ENCODE measurements at regions not wholly inside any gene's neighbourhood (a gene's known extent, or its start where the extent isn't known, plus 50 kb on each side); places are given as distances from the start of the nearest gene placed in this dataset.

DNA sequence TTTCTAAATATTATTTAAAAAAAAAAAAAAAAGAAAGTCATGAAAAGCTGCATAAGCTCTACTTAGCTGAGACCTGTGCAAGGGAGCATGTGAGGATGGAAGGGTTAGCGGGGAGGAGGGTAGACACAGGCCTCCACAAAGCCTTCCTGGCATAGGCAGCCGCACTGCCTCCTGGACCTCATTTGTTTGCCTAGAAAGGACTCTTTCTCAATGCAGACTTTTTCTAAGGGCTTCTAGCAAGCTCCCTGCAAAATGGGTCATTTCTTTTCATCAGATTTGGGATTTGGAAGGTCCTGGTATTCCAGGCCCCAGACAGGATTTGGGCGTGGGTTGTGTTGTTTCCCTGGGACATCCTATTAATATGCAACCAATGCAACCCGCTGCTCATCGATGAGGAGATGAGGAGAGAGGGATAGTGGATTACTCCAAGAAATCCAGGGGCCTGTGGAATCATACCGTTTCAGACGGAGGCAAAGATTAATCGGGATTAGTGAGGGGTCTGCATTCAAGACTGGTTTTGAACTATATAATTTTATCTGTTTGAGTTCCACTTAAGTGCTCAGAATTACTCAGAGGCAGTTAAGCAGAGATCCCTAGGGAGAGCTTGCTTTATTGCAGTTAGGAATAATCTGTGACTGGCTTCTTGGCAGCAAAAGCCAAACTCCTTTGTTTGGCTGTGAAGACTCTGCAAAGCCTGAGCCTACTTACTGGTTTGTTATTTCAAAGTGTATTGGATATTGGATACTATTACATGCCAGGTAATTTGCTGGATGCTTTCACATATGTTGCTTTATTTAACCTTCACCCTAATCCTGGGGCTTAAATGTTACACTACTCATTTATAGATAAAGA is 106.9 kb upstream of the NAV2 start:
- TF ChIP-seq RAD21 (IDR thresholded peaks at IDR 0.05; ENCODE audit: low read depth) (no peak), FOXM1 (IDR thresholded peaks at IDR 0.05; ENCODE audit: borderline replicate concordance, low read depth) (no peak), TAF1 (IDR thresholded peaks at IDR 0.05; ENCODE audit: low read depth) (no peak), EGR1 (IDR thresholded peaks at IDR 0.05) (no peak), EP300 (IDR thresholded peaks at IDR 0.05; ENCODE audit: borderline replicate concordance) (no peak), USF1 (IDR thresholded peaks at IDR 0.05) (no peak), MAX (IDR thresholded peaks at IDR 0.05) (no peak), YY1 (IDR thresholded peaks at IDR 0.05; ENCODE audit: low read depth) (no peak), TCF12 (IDR thresholded peaks at IDR 0.05; ENCODE audit: low read depth) (no peak), CREB1 (IDR thresholded peaks at IDR 0.05; ENCODE audit: low read depth) (no peak), TEAD4 (IDR thresholded peaks at IDR 0.05) (no peak)
- TF ChIP-seq, protein P1, sequence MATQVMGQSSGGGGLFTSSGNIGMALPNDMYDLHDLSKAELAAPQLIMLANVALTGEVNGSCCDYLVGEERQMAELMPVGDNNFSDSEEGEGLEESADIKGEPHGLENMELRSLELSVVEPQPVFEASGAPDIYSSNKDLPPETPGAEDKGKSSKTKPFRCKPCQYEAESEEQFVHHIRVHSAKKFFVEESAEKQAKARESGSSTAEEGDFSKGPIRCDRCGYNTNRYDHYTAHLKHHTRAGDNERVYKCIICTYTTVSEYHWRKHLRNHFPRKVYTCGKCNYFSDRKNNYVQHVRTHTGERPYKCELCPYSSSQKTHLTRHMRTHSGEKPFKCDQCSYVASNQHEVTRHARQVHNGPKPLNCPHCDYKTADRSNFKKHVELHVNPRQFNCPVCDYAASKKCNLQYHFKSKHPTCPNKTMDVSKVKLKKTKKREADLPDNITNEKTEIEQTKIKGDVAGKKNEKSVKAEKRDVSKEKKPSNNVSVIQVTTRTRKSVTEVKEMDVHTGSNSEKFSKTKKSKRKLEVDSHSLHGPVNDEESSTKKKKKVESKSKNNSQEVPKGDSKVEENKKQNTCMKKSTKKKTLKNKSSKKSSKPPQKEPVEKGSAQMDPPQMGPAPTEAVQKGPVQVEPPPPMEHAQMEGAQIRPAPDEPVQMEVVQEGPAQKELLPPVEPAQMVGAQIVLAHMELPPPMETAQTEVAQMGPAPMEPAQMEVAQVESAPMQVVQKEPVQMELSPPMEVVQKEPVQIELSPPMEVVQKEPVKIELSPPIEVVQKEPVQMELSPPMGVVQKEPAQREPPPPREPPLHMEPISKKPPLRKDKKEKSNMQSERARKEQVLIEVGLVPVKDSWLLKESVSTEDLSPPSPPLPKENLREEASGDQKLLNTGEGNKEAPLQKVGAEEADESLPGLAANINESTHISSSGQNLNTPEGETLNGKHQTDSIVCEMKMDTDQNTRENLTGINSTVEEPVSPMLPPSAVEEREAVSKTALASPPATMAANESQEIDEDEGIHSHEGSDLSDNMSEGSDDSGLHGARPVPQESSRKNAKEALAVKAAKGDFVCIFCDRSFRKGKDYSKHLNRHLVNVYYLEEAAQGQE (IDR thresholded peaks at IDR 0.05; ENCODE audit: low read depth), result no peak

All from Ishikawa (cell line).